HG03280 (cell line): ENCODE measurements at regions not wholly inside any gene's neighbourhood (a gene's known extent, or its start where the extent isn't known, plus 50 kb on each side); places are given as distances from the start of the nearest gene placed in this dataset.

Source experiments
- ATAC-seq: cut with Tn5 transposase; IDR thresholded peaks from one replicate; pipeline ENCODE4 v1.9.1; 2021; ENCODE audit warnings: mild to moderate bottlenecking, moderate library complexity; ENCODE audit not compliant: unreplicated experiment

DNA sequence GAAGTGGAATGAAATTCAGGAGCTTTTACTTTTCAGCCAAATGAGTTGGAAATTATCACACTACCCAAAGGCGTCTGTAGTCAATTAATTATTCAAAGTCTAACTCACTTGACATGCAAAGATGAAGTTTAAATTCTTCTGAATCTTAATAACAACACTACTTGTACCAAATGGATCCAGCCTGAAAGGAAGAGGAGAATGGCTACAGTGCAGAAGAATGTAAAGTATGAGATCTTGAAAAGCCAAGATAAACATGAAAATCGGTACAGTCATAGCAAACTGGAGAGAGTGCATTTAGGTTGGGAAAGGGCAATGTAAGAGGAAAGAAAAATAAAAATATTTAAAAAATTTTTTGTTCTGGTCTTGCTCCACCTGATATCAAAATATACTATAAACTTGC, 195.5 kb downstream of the SIM1 start:
- no peak for ATAC-seq

DNA sequence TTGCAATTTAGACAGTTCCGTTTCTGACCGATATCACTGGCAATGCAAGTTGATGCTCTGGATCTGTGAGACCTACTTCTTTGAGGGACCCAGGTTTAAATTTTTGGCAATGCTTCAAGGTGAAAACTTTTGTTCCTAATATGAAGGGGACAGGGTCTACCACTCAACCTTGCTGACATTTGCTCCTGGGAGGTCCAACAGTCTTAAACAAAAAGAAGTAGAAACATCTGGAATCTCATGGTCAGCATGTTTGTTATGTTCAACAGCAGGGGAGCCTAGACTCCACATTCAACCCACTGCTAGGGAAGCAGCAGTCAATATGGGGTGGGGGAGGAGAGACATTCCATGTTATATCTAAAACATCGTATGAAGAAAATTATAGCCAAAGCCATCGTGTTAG, 196.4 kb downstream of the SIM1 start:
- ATAC-seq: no peak

DNA sequence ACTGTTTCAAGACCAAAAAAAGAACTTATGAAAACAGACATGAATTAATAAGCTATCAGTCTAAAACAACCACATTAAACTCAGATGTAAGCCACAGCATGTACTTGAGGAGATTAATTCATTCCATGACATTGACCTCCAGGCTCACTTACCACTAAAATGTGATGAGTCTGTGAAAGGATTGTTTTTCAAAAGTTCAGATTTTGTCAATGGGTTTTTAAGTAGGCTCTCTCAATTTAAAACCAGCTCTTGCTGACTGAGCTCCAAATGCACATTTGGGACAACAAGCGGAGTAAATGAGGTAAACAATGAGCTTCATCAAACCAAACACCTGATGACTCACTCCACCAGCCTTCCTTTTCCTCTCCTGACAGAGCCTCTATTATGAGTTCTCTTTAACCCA, 197.0 kb downstream of the SIM1 start:
- ATAC-seq: no peak

DNA sequence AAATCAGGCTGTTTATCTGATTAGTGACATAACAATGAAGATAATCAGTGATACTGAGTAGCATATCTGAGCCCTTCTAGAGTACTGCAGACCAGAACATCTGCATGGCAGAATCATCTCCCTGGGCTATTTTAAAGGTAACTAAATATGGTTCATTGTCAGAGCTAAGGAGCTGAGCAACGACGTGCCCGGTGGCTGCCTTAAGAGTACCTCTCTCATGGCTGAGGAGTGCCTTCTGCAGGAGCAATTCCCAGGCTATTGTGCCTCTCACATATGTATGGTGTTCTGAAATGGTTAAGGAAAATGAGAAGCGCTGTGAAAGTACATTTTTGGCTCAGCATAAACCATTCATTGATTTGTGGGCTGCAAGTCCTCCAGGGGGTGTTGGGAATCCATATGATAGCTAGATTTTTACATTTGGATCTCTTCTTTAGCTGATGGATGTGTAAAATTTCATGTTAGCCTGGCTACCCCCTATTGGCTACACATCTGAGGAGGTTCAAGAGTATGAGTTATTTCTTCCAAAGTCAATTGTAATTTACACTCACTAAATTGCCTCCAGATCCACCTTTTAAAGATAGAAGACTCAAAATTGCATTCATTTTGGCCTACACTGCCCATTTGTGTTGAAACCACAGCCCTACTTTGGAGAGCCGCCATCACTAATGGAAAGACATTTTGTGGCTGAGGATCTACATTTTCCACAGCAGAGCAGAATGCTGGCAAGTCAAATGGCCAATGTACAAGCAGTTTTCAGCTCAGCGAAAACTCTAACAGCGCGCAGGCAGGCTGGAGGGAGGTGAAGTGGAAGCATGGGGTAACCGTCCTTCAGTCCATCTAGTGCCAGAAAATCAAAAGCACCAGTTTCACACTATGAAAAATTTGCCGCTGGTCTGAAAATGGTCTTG, 198.0 kb downstream of the SIM1 start:
- ATAC-seq: no peak

DNA sequence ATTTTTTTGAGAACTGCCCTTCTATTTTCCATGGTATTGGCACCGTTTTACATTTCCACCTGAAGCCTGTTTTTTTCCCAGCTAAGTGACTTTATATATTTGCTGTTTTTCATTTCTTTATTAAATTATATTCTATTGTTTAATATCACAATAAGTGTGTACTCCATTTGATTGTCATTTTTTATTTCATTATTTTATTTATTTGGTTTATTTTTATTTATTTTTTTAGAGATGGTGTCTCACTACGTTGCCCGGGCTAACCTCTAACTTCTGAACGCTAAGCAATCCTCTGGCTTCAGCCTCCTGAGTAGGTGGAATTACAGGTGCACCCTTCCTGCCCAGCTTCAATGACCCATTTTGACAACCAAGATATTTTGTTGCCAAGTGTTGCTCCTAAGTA, 202.6 kb downstream of the SIM1 start:
- no peak for ATAC-seq

DNA sequence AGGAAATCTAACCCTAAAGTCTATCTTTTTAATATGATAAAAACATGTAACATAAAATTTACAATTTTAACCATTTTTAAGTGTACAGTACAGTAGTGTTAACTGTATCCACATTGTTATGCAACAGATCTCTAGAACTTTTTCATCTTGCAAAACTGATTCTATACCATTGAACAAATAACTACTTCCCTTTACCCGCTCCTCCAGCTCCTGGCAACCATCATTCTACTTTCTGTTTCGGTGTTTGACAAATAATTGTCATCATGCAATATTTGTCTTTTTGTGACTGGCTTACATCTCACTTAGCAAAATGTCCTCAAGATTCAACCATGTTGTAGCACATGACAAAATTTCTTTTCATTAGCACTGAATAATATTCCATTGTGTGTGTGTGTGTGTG, 203.2 kb downstream of the SIM1 start:
- ATAC-seq: no peak

DNA sequence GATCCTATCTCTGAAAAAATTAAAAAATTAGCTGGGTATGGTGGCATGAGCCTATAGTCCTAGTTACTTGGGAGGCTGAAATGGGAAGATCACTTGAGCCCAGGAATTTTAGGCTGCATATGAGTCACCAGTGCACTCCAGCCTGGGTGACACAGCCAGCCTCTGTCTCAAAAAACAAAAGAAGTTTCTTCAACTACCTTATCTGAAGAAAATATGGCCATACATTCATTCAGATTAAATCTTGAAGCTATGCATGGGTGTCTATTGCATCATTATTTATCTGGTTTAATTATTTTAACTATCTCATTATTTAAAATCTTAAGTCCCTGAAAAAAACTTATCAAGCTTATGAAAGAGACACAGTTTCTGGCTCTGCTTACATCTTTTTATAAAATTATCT, 204.1 kb downstream of the SIM1 start:
- no peak for ATAC-seq

DNA sequence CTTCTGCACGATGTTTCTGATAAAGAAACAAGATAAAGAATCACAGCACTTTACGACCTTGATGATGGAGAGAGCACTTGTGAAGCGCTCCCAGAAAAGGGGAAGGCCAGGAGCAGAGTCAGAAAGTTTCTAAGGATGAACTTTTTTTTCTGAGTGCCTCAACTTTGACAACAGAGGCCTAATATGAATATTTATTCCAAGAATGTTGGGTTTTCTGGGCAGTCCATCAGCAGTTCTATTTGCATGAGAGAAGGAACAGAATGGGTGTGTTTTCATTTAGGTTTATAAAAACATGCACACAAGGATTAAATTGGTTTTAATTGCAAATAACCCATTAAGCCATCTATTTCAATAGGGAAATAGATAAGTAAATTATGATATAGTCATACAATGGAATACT, 204.9 kb downstream of the SIM1 start:
- ATAC-seq: no peak

DNA sequence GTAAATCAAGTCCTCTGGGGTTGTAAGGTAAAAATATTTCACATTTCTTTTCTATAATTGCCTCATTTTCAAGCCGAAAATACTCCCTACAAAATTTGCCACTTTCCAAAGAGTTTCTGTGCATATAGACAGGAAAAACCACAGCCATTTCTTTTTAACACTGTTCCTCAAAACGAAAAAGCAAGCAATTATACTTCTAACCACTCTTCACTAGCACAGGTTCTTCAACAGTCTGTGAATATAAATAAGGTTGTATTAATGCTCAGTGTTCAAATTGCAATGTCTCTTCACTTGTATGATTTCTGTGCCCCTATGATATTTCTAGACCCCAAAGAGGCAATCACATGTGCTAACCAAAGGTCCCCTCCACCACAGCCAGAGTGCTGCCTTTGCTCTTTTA, 206.0 kb downstream of the SIM1 start:
- no peak for ATAC-seq

DNA sequence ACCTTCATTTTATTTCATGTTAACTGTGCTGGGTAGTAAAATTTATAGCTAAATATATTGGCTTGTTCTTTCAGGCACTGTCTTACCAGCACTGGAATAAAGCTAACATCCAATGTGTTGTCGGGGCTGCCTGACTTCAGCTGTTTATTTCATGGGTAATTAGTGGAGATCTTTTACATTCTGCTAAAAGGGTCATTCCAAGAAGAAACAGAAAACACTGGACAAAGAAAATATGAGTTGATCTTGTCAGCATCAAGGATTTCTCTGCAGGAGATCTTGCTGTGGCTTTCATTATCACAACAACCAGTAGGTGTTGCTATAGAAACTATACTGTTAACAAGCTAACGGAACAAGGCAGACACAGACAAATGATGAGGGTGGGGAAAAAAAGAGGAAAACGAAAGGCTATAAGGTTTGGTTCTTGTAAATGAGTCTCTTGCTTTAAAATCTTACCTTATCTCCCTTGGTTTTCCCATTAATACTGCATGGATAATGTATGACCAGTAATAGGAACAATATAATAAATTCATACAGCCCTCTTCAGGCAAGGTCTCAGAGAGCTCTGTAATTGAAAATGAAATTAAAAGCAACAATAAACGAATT, 206.8 kb downstream of the SIM1 start:
- peak; percentile 93 for ATAC-seq

DNA sequence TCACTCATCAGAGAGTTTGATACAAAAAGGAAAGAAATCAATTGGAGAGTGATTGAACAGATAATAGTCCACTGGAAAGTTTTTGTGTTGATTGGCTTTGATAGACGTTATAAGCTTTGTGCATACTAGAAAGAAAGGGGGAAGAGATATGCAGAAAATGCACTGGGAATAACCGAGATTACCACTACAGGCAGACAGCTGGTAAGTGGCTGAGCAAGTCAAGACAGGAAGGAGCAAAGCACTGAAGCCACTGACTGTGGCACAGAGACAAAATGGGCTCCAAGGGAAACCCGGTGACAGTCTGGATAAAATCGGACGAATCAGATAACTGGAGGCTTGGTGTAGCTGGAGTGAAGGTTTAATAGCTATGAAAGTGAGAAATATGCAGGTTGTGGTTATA, 209.0 kb downstream of the SIM1 start:
- no peak for ATAC-seq

DNA sequence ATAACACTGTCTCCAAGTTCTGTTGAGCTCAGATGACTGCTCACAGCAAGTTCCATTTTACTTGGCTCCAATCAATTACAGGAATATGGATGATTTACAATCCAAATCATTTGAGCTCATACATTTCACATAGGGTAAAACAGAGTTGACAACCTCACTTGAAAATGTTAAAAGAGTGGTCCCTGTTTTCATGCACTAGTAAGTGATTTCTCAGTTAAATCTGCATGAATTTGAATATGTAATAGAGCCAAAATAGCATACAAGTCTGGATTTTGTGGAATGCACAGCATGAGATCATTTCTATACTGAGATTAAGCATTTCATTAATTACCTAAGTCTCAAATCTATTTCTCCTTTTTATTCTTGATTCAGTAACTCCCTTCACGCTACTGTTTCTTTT, 217.6 kb downstream of the SIM1 start:
- ATAC-seq: no peak

DNA sequence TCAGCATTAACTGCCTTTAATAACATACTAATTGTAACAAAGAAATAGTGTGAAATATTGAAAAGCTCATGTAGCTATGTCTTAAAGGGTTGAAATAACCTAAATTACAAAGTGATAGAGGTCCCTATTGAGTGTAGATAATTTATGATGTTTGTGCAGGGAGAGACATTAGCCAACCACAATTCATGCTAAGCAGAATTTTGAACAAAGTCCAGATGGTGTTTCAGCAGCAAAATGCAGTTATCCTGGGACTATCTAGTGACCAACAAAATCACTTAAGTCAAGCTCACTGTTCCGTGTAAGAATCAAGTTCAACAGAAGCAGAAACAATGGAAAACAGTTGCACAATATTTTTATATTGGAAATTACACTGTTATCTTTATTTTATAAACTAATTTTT, 218.5 kb downstream of the SIM1 start:
- ATAC-seq: no peak

DNA sequence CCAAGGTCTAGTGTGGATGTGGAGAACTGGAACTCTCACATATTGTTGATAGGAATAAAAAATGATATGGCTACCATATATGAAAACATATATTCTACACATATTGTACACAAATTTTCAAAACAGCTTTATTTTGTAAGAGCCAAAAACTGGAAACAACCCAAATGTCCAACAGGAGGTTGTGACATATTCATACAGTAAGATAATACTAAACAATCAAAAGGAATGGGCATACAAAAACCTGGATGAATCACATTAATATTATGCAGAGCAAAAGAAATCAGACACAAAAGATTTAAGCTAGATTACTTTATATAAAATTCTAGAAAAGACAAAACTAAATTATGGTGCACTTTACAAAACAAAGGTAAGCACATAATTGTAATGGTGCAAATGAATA, 223.9 kb downstream of the SIM1 start:
- ATAC-seq: no peak

DNA sequence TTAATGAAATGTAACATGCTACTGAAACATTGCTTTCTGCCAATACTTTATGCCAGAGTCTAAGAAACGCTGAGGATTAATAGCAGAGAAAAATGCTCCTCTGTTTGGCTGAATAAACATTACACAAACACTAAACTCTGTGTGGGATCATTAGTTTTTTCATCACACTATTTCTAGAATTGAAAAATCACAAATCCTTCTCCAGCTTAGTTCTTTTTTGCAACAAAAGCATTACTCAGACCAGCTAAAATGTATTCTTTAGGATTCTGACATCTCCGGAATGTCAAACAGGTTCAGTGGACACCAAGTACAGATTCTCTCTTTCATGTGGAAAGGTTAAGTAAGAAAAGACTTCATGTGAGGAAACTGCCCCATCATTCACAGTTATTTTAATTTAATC, 226.9 kb downstream of the SIM1 start:
- ATAC-seq: no peak

DNA sequence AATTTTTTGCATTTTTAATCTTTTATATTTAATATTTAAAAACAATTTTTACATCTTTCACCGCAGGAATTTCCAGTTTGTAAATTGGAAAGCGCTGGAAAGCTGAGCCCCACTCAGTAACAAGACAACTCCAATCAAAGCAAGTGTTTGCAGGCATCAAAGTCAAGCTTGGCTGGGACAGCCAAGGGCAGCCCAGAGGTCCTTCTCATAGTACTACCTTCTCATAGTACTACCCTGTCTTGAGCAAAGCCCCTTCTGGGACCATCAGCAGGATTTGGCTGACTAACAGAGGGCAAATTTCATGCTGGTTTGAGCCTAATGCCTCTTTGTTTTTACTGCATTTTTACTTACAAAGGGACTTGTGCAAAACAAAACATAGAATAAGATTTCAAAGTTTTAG, 228.3 kb downstream of the SIM1 start:
- ATAC-seq: no peak

DNA sequence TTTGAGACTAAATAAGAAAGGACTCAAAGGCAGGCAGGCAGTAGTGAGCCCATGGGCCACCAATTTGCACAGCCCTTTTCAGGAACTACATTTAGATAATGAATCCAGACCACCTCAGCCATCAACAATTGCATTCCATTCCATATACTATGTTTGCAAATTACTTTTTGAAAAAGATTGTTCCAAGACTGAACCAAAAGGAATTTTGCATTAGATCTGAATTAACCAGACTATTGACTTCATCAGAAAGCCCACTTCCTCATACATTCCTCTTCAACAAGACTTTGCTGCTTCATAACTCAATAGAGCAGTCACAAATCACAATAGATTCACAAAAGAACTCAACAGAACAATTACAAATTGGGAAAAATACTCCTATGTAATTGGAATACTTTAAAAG, 229.1 kb downstream of the SIM1 start:
- no peak for ATAC-seq

DNA sequence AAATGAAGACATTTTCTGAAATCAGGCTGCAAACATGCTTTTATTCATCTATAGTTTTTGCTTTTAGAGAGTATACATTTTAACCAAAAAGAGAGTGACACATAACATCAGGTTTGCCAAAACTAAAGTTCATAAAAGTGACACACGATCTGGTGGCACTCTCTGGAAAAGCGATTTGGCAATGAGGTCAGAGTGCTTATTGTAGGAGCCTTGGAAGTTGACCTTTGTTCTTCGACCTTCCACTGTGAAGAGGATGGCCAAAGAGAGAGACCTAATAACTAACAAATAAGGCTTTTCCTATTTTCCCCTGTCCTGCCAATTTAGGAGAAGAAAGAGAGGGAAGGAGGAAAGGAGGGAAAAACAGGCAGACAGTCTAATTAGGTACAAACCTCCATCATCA, 230.1 kb downstream of the SIM1 start:
- ATAC-seq: no peak

DNA sequence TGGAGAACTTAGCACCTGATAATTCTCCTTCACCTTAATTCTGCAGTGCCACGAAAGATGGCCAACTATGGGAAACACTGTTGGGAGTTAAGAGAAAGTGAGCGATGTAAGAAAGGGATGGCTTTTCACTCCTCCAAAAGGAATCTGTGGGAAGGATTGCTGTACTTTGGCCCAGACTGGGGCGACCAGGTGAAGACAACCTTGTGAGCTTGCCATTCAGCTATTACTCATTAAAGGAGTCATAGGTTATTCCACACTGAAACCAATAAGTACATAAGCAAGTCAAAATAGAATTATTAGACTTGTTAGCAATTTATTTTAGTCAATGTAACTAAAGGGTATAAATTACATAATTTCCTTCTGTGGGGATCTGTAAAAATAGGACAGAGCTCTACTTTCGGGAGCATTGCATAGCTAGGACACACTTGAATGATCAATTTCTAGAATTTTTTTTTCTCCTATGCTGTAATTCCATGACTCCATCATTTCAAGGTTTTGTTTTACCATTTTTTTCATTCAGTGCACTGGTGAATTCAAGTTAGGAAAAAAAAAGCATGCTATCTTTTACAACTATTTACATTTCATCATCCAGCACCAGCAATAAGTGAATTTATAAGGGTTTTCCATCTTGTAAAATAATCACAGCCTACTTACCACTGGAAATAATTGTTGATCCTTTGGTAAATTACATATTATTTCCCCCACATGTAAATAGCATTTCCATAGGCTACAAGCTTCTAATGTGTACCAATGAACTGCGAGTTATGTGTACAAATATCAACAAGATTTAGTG, 231.7 kb downstream of the SIM1 start:
- ATAC-seq: no peak

DNA sequence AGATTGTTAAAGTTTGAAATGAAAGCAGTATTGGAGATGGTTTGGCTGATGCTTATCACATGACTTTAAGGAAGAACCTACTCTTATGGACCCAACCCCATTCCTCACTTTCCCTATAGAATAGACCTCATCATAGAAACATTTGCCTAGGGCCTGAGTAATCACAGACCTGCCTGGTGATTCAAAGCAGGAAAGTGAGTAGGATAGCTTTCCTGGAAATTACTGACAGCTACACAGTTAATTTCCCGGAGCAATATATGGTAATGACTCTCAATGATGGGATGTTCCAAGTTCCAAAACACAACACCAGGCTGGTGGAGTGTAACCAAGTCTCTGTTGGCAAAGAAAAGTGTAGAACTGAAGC, 233.8 kb downstream of the SIM1 start:
- no peak for ATAC-seq

DNA sequence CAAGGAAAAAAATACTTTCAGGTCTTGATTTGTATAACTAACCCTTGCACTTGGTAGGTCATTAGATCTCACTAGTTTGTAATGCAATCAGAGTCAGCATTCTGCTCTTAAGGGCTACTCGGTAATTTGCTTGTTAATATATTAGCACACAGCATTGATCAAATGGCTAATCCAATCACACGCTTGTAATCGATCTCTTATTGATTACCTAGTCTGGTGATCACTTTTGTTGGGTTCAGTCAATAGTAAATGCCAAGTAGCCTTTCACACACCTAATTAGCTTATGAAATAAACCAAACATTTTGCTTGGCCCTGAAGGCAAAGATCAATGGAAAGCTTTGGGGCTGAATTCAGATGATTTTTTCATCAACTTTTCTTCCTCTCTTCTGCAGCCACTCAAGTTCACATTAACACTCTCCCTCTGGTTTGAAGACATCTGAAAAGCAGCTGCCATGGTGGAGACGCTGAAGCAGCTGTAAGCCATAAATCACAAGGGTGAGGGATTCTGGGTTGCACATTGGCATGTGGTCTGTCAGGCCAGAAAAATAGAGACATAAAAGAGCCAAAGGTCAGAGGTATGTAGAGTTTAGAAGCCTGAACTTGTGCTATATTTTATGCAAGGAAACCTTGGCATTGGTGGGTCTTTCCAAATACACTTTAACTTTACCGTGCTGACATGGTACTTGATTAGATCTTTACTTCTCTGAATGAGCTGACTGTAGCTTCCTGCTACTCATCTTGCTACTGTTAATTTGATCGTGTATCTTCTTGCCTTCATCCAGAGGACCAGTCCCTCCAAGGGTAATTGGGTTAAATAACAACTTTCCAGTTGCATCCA, 234.4 kb downstream of the SIM1 start:
- no peak for ATAC-seq
